NCI-H345 (cell line): ENCODE measurements at regions not wholly inside any gene's neighbourhood (a gene's known extent, or its start where the extent isn't known, plus 50 kb on each side); places are given as distances from the start of the nearest gene placed in this dataset.

Experiments used
- DNase-seq: peaks from one replicate; lab custom pipeline; 2025; lab: John Stamatoyannopoulos, UW

DNA sequence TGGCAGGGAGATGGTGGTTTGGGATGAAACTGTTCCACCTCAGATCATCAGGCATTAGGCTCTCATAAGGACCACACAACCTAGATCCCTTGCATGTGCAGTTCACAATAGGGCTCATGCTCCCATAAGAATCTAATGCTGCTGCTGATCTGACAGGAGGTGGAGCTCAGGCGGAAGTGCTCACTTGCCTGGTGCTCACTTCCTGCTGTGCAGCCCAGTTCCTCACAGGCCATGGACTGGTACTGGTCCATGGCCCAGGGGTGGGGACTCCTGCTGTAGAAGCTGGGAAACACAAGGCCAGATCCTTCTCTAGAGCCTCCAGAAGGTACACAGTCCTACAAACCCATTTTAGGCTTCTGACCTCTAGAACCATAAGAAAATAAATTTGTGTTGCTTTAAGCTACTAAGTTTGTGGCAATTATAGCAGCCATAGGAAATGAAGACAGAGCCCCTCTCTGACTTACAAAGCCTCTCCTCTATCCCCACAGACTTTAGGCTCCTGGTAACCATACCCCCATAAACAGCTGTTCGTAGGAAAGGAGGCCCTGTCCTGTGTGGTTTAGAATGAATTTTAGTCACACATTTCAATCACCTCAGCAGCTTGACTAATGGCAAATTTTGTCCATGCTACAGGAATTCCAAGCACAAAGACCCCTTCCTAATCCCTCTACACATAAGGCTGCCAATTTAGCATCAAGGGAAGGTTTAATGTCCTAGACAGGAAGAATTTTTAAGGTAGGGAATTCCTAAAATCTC lies 206.1 kb upstream of the PHYHIPL start:
- no peak for DNase-seq

DNA sequence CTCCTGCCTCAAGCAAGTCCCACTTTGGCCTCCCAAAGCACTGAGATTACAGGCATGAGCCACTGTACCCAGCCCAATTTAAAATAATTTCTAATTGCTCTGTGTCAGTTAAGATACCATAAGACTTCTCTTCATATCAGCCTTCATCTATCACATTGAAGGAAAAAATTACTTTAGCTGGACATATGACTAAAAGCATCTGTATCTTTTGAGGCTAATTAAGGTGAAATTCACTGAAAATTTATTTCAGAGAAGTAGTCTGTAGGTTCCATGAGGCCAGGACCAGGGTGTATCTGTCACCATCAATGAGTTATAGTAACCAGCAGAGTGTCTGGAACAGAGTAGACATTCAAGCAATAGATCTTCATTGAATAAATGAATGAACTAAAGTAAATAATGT lies 205.2 kb upstream of the PHYHIPL start:
- DNase-seq: no peak

DNA sequence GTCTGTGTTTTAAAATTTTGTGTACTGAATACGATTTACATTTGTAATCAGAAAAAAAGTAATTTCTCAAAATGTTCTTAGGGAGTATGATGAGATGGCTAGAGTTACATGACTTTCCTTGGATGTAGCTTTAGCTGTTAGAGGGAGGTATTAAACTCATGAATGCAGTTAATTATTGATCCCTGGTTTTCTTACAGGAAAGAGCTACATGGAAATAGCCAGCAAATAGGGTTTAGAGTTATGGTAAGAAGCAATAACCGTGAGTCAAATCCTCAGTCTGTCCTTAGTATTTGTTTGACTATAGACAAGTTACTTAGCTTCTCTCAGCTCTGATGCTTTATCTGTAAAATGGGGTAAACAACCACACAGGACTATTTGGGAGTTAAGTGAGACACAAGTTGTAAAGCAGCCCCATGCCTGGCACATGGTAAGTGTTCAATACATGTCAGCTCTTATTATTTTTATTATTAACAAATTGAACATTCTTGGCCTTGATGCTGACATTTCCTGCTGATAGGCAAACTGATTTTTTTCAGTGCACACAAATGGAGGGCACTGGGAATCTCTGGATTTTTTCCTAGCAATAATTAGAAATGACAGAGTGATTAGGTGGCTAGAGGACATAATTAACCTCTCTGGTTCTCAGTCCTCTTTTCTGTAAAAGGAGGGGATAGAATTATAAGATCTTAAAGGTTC lies 204.5 kb upstream of the PHYHIPL start:
- DNase-seq: no peak

DNA sequence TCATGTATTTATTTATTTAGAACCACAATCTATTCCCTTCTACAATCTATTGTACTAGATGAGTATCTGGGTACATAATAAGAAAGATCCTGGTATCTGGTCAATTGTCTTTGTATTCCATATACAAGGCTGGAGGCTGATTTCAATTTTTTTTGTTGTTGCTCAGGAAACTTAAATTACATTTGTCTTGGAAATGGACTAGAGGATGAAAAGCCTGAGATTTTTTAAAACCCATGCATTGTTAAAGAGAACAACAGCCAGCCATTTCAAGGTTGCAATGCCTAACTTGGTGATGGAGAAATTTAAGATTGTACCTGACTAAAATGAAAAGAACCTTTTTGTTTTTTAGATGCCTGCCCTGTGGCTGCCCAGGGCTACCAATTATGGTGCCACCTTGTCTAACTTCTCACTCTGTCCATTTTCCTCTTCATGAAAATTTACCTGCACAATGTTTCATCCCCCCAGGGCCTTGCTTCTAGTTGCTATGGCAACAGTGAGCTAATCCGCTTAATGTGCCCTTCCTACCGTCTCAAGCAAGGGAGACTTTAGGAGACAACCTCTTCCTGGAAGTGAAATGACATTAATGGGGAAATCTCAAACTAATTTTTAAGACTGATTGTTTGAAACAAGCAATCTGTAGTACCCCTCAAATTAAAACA lies 203.7 kb upstream of the PHYHIPL start:
- no peak for DNase-seq

DNA sequence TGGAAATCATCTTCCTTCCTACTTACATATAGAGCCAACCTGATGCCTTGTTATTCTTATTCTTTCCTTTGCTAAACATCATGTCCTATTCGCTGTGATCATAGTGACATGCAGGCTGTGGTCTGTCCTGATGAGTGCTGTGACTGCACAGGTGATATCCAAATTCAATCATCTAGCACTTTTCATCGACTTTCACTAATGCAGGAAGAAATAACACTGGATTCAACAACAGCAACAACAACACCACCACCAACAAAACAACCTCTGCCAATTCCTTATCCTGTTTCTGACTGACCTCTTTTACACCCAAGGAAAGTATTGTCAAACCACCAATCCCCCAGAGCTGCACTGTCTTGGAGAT lies 203.2 kb upstream of the PHYHIPL start:
- DNase-seq: no peak

DNA sequence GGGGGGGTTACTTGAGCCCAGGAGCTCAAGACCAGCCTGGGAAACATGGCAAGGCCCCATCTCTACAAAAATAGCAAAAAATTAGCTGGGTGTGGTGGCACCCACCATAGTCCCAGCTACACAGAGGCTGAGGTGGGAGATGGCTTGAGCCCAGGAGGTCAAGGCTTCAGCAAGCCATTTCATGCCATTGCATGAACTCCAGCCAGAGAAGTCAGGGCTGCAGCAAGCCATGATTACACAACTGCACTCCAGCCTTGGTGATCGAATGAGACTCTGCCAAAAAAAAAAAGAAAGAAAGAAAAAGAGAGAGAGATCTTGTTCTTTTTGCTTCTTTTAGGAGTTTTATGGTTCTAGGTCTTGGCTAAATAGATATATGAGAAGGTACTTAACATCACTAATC lies 200.2 kb upstream of the PHYHIPL start:
- DNase-seq: no peak

DNA sequence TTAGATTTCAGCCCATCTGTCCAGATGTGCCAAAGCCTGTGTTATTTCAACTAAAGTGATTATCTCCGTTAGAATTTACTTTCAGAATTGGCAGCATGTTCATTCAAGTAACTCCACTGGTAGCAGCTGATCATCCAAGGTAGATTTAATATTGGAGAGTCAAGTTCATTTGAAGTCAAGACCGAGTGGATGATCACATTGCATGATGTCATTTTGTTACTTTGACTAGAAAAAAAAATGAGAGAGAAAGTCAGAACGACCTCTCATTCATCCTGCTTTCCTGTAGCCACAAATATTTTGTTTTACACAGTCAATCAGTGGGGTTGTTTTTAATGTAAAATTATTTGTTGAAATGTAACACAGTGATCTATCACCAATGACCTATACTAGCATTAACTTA lies 196.7 kb upstream of the PHYHIPL start:
- DNase-seq: no peak

DNA sequence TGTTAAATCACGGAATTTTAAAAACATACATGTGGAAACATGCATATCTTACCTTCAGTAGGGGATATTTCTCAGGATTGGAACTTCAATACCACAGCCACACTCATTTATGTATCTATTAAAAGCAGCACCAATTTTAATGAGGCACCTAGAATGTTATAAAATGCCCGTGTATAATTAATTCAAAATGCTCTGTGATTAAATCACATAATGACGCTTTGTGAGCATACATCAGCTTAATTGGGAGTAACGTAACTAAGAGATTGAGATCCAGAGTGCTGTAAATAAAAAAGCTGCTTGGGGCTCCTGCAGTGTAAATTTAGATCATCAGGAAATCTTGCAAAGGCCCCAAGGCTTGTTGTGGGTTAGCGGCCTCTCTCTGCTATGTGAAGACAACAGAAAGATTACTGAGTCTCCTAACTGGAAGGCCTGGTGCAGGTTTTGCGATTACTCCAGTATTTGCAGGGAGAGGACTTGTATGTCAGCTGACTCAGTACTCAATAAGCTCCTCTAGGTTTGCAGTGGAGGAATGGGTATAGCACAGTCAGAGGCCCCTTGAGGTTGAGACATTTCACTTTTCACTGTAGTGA lies 195.5 kb upstream of the PHYHIPL start:
- DNase-seq: no peak

DNA sequence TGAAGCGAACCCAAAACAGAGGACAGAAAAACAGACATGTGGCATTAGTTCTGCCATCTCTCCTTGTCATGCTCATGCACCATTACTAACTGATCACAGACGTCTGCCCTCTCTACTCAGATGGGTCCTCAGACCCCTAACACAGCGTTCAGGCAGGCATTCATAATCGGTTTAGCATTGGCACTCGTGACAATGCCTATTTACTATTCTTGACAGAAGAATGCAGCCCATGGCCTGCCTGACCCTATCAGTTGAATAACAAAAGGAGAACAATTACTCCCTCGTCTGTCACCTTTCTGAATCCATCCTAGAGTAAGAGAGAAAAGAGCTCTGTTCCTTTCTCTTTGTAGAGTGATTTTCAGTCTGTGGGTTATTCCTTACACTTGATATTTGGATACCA lies 194.6 kb upstream of the PHYHIPL start:
- no peak for DNase-seq

DNA sequence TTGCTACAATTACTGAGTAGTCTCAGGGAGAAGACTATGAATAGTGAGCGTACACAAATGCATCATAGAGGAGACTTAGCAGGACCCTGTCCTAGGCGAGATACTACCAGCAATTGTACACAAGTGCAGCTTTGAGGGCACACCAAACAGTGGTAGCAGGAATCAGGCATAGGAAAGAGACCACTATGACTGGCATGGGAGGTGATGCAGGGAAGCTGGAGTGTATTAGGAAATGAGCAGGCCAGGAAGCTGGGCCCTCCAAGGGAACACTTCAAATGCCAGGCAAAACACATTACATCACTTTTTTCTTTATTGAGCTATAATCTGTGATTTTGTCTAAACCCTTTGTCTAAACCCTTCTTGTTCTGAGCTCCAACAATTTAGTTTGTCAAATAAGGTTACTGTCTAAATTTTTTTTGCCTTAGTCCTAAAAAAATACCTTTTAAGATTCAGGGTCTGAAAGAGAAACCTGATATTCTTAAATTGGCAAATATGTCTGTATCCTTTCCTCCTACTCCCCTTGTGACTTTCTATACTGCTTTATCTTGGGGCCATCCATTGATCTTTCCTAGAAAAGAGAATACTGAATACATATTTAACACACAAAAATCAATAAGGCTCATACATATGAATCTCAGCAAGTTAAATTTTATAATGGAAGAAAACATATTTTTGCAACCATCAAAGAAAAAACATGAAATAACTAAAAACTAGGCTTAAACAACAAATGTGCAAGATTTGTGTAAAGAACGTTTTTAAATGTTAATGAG lies 193.8 kb upstream of the PHYHIPL start:
- no peak for DNase-seq

DNA sequence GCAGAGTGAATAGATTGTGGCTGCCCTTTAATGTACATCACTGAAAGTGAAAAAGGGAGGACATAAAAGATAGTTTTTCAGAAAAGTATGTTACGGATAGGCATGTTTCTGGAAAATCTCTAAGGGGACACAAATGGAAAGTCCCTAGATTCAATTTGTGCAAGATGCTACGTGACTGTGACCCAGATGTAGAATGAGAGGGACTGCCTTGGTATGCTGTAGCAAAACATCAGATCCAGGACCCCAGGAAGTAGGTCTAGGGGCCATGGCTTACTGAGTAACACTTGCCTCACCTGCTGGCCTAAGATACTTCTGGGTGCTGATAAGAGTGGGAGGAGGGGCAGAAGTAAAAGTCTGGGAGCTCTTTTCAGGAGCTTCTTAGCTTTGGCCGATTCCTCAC lies 191.2 kb upstream of the PHYHIPL start:
- DNase-seq: no peak

DNA sequence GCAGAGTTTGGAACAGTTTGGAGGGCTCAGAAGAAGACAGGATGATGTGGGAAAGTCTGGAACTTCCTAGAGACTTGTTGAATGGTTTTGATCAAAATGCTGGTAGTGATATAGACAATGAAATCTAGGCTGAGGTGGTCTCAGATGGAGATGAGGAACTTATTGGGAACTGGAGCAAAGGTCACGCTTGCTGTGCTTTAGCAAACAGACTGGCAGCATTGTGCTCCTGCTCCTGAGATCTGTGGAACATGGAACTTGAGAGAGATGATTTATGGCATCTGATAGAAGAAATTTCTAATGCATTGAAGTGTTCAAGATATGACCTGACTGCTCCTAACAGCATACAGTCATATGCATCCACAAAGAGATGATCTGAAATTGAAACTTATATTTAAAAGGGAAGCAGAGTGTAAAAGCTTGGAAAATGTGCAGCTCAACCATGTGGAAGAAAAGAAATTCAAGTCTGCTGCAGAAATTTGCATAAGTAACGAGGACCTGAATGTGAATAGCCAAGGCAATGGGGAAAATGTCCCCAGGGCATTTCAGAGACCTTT lies 186.9 kb upstream of the PHYHIPL start:
- DNase-seq: no peak

DNA sequence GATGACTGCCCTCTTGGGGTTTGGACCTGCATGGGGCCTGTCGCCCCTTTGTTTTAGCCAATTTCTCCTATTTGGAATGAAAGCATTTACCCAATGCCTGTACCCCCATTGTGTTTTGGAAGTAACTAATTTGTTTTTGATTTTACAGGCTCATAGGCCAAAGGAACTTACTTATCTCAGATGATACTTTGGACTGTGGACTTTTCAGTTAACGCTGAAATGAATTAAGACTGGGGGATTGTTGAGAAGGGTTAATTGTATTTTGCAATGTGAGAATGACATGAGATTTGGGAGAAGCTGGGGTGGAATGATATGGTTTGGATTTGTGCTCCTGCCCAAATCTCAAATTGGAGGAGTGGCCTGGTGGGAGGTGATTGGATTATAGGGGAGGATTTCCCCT lies 185.8 kb upstream of the PHYHIPL start:
- DNase-seq: no peak

DNA sequence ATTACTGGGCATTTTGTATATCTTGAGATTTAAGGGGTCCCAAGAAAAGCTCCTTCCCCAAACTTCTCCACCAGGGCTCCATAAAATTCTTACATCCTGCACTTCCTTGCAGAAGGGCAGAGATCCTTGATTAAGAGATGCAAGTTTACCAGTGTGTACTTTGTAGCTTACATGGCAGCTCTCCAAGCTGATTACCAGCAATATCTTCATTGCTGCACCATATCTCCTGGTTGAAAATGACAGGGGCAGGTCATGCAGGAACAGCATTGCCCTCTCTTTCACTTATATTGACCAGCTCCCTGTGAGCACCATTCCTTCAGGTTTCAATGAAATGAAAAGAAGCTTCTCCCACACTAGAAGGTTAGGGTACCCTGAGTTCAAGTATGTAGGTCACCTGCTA lies 184.6 kb upstream of the PHYHIPL start:
- DNase-seq: no peak

DNA sequence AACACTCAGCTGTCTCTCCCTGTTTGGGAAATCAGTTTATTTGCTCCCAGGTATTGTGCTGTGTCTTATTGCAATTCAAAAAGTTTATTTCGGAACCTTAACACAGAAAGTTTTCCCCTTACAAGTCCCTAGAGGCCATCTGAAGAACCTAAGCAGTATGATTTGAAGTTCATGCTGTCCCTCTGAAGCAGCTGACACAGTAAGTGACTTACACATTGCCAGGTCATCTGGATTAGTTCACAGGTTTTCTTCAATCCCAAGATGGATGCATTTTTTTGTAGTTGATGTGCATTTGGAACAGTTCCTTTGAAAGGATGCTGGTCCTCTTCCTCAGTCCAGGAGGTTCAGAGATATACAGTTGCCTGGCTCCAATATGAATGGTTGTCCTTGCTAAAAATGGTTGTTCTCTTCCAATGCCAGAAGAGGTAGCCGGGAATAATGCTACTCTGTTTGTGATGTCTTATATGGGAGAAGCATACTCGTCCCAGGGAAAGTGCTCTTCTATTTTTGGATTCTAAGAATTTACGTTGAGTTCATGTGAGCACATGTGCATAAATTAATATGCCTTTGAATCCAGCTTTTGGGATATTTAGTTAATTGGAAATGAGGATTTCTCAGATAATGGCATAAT lies 183.5 kb upstream of the PHYHIPL start:
- DNase-seq: no peak

DNA sequence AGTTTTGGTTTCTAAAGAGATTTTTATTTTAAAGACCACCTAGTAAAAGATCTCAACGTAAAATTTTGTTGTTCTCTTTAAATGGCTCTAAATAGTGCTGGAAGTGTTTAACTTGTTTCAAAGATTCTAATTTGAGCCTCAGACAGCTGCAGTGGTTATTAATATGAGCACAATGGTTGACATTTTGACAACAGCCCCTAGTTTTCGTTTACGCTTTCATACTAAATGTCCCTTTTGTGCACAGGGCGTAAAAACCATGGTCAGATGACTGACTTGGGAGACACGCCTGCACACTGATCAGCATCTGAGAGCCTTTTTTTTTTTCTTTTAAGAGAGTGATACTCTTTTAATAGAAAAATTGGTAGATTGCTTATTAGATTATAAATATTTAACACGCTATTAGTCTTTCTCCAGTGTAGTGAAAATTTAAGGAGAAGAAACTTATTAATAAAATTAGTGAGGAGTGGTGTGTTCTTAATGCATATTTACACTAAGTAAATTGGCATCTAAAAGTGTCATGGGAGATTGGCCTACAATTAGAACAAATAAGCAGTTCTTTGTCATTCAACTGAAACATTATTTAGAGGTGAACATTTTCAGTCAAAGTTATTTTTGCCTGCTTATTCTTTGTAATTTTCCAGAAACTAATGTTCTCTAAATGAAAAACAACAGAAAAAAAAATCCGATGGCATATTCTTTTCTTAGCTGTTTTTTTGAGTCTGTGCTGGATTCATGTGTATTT lies 182.8 kb upstream of the PHYHIPL start:
- DNase-seq: no peak

DNA sequence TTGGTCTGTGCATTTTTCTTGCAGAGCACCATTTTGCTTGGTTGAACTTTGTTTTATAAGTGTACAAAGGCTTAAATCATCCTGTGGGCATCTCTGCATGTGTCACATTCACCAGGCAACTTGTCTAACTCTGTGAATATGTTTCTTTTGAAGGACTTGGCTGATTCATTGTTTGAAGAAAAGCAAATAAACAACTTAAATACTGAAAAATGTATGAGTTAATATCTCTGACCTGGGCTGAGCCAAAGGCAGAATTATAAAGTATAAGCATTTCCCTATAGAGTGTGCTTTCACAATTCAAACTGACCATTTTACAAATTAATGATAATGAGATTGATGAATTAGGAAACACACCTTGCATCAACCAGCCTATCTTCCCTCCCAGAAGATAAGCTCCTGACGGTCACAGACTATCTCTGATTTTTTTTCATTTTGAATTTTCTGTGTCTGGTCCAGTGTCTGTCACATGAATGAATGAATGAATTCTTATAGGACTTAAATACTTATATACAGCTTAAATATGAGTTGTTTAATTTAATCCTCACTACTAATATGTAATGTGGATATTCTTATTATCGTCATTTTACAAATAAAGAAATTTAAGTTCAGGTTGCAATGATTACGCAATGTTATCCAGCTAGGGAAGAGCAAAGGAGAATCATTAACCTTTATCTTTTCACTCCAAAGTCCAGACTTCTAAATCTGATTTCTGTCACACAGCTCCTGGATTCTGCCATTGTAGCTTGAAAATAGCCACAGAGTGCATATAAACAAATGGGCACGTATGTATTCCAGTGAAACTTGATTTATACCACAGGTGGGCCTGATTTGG lies 182.0 kb upstream of the PHYHIPL start:
- no peak for DNase-seq

DNA sequence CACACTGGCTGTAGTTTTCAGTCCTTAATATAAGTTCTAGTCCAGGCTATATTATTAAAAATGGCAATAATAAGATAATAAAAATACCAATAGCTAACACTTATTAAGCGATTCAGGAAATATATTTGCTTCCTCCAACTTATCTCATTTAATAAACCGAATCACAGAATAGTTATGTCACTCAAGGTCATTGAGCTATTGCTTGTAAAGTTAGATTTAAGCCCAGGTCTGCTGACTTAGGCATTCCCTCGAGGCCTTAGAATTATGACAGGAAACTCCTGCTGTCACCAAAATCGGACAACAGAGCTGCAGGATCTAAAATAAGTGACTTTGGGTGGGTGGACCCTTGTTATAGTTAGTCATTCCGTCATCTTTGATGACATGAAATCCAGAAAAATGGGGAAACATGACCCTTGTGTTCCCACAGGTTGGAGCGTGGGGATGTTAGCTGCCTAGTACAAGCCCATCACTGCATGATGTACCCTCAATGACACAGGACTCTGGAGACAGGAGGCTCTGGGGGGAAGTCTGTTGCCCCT lies 181.3 kb upstream of the PHYHIPL start:
- DNase-seq: no peak

DNA sequence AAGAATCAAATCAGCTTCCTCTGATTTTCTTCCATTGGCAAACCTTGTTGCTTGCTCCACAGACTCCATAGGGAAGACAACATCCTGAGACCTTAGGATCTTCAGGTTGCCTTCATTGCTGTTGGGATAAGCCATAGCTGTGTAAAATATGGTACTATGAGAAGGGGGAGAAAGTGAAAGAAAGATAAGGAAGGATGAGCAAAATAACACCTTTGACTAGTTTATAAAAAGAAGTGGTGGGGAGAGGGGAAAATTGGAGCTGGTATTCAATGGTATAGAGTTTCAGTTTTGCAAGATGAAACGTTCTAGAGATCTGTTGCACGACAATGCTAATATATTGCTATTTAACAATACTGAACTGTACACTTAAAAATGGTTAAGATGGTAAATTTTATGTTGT lies 180.4 kb upstream of the PHYHIPL start:
- DNase-seq: no peak

DNA sequence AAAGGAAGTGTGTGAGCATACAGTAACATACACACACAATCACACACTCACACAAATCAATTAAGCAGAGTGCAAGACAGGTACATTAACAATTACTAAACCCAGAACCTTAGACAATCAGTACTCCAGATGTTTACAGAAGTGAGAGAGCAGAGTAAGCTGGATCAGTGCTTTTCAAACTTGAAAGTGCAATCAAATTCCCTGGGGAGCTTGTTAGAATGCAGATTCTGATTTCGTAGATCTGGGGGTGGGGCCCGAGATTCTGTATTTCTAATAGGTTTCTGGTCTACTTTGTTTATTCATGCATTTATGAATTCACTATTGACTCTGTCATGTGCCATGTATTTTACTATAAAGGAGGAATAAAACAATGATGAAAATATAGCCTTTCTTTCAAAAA lies 179.6 kb upstream of the PHYHIPL start:
- no peak for DNase-seq
